ENCODE measurements at regions not wholly inside any gene's neighbourhood (a gene's known extent, or its start where the extent isn't known, plus 50 kb on each side); places are given as distances from the start of the nearest gene placed in this dataset.

DNA sequence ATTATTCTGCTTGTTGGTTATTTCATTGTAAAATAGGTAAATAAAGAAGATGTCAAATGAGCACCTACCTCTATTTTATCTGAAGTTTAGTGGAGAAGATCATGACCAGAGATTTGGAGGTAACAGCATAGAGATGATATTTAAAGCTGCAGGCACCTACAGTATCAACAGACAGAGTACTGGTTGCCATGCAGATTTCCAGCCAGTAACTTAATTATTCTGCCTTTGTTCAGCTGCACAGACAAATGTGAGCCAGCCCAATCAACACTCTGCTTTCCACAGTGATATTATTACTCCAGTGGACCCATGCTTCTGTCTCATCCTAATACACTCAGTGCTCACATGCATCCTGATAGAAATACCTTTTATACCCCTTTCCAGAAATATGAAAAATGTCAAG is 348.5 kb upstream of the RGS6 start:
- no peak overlapping the region for H3K4me3 ChIP-seq (ENCODE audit: low read depth, low read length)
- TF ChIP-seq, protein P1, sequence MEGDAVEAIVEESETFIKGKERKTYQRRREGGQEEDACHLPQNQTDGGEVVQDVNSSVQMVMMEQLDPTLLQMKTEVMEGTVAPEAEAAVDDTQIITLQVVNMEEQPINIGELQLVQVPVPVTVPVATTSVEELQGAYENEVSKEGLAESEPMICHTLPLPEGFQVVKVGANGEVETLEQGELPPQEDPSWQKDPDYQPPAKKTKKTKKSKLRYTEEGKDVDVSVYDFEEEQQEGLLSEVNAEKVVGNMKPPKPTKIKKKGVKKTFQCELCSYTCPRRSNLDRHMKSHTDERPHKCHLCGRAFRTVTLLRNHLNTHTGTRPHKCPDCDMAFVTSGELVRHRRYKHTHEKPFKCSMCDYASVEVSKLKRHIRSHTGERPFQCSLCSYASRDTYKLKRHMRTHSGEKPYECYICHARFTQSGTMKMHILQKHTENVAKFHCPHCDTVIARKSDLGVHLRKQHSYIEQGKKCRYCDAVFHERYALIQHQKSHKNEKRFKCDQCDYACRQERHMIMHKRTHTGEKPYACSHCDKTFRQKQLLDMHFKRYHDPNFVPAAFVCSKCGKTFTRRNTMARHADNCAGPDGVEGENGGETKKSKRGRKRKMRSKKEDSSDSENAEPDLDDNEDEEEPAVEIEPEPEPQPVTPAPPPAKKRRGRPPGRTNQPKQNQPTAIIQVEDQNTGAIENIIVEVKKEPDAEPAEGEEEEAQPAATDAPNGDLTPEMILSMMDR (IDR thresholded peaks at IDR 0.05; ENCODE audit: control insufficient read depth, extremely low read depth, insufficient read depth) = no peak
- no peak for DNase-seq (ENCODE audit: low read depth)

DNA sequence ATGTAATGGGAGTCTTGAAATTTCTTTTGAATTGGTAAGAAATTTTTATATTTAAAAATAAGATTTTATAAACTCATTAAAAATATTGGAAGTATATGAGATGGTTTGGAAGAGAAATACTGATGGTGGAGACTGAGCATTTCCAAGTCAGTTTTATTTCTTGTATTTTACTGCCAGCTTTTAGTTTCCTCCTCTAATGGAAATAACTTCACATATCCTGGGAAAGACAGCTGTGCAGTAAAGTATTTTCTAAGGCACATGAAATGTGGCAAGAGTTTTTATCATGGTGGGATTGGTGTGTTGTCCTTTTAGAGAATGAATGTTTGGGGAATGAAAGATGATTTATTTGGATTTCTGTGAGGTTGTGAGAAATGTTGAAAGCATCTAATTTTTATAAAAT is 346.9 kb upstream of the RGS6 start:
- no peak for DNase-seq (ENCODE audit: low read depth)
- H3K4me3 ChIP-seq (ENCODE audit: low read depth, low read length) = no peak overlapping the region
- TF ChIP-seq, protein P1 (IDR thresholded peaks at IDR 0.05; ENCODE audit: control insufficient read depth, extremely low read depth, insufficient read depth) = no peak

DNA sequence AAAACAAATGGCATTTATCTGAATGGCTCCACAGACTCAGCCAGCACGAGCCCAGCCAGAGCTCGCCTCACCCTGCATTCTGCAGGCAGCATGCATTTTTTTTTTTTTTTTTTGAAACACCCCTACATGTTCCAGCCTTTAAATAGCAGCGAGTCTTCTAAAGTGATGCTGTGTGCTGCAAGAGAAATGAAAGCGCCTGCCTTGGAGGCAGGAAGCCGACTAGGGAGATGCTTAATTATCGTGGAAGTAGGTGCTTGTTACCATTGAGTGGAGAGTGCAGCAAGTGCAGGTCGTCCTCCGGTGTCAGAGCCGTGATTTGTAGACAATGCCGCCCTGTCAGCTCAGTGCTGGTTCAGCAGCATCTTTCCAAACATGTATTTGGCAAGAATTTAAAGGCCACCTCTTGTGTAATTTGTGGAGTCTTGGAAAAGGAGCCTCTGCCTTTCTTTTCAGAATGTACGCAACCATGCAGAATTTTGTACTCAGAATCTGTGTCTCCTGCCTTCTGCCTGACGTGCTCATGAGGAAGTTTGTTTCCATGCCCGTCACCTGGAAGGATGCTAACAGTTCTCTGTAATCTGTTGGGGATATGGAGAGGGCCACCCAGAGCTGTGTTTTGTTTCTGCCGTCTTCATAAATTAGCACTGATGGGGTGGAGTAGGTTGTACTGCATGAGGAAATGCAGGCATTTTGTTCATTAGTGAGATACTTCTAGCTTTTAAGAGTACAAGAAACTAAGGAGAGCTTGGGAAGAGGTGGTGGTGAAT is 345.9 kb upstream of the RGS6 start:
- DNase-seq (ENCODE audit: low read depth) = no peak
- no peak overlapping the region for H3K4me3 ChIP-seq (ENCODE audit: low read depth, low read length)
- TF ChIP-seq, protein P1 (IDR thresholded peaks at IDR 0.05; ENCODE audit: control insufficient read depth, extremely low read depth, insufficient read depth) = no peak

DNA sequence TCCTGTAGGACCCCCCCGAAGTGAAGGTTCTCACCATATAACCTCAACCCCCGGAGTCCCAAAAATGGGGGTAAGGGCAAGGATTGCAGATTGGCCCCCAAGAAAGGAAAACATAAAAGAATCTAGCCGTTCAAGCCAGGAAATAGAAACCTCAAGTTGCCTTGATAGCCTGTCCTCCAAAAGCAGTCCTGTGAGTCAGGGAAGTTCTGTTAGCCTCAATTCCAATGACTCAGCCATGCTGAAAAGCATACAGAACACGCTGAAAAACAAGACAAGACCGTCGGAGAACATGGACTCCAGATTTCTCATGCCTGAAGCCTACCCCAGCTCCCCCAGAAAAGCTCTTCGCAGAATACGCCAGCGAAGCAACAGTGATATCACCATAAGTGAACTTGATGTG is 344.2 kb upstream of the RGS6 start:
- DNase-seq (ENCODE audit: low read depth) = no peak
- TF ChIP-seq, protein P1 (IDR thresholded peaks at IDR 0.05; ENCODE audit: control insufficient read depth, extremely low read depth, insufficient read depth) = no peak
- no peak overlapping the region for H3K4me3 ChIP-seq (ENCODE audit: low read depth, low read length)

DNA sequence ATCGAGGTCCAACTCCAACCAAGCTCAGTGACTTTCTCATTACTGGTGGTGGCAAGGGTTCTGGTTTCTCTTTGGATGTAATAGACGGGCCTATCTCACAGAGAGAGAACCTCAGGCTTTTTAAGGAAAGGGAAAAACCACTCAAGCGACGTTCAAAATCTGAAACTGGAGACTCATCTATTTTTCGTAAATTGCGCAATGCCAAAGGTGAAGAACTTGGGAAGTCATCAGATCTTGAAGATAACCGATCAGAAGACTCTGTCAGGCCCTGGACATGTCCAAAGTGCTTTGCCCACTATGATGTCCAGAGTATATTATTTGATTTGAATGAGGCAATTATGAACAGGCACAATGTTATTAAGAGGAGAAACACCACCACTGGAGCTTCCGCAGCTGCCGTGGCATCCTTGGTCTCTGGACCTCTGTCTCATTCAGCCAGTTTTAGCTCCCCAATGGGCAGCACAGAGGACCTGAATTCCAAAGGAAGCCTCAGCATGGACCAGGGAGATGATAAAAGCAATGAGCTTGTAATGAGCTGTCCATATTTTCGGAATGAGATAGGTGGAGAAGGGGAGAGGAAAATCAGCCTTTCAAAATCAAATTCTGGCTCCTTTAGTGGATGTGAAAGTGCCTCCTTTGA is 343.5 kb upstream of the RGS6 start:
- TF ChIP-seq, protein P1 (IDR thresholded peaks at IDR 0.05; ENCODE audit: control insufficient read depth, extremely low read depth, insufficient read depth) = no peak
- DNase-seq (ENCODE audit: low read depth) = no peak
- H3K4me3 ChIP-seq (ENCODE audit: low read depth, low read length) = no peak overlapping the region

DNA sequence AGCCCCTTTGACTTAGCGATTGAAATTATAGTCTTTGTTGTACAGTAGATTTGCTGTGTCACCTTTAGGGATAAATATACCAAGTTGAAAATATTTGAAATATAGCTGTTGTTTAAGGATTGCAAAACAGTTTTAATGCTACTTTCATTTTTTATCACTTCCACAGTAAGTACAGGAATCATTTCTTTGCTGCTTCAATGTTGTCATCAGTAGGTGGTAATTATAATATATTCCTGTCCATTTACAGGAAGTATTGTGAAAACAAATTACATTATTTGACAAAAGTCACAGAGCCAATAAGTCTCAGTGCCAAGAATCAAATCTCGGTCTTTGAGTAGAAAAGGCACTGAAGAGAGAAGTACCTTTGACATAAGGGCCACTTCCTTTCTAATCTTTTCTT is 342.6 kb upstream of the RGS6 start:
- H3K4me3 ChIP-seq (ENCODE audit: low read depth, low read length) = no peak overlapping the region
- DNase-seq (ENCODE audit: low read depth) = no peak
- TF ChIP-seq, protein P1 (IDR thresholded peaks at IDR 0.05; ENCODE audit: control insufficient read depth, extremely low read depth, insufficient read depth) = no peak

Data from LNCaP clone FGC (cell line).